Bronchial epithelial cell (primary cell): ENCODE measurements at regions not wholly inside any gene's neighbourhood (a gene's known extent, or its start where the extent isn't known, plus 50 kb on each side); places are given as distances from the start of the nearest gene placed in this dataset.
"Not testable (repeated sequence)": the region's sequence is repeated elsewhere in the genome, so short reads cannot be mapped to it uniquely, and the experiment has no call there.

Source experiments
- DNase-seq: peaks from one replicate; pipeline ENCODE4 v3.0.0-alpha.2; 2010; ENCODE audit warnings: low read depth
- FAIRE-seq: peaks from 2 replicates; lab custom pipeline; 2011; peaks lifted over from hg19 to GRCh38; lab: Jason Lieb, UNC
- H3K27me3 ChIP-seq: 2 replicates; pipeline ENCODE4 v1.5.1; 2011; ENCODE audit warnings: low read length; ENCODE audit not compliant: control insufficient read depth, insufficient read depth
- H3K36me3 ChIP-seq: 2 replicates; pipeline ENCODE4 v1.5.1; 2011; ENCODE audit warnings: low read length; ENCODE audit not compliant: control insufficient read depth, insufficient read depth
- H3K4me3 ChIP-seq: 2 replicates; pipeline ENCODE4 v1.5.1; 2011; ENCODE audit warnings: mild to moderate bottlenecking, low read depth, low read length, control low read depth
- CTCF ChIP-seq: IDR thresholded peaks from 2 replicates; pipeline ENCODE4 v1.5.1; 2011; ENCODE audit warnings: mild to moderate bottlenecking, moderate library complexity, low read length, control low read depth, inconsistent platforms; ENCODE audit not compliant: insufficient read depth, severe bottlenecking

DNA sequence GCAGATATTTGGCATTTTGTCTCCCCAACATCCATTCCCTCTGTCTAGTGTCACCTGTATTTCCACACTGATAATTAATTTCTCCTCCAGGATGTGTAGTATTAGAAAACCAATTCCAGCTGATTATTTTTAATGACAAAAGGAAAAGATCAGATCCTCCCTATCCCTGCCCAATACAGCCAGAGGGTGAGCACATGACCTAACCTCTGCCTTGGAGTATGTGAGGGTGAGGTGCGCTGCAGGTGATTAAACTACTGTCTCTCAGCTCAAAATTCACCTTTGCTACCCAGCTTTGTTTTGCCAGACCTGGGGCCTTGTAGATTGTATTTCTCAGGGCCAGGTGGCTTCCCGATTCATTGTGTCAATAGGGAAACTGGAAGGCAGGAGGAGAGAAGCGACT is 402.1 kb downstream of the PRELID2 start:
- DNase-seq (no peak), FAIRE-seq (no peak)
- Histone ChIP-seq H3K4me3 (no peak overlapping the region), H3K27me3 (no peaks in the 10 kb centered on the region), H3K36me3 (no peaks in the 10 kb centered on the region)
- TF ChIP-seq CTCF = no peak

GRCh38 chr5:145429170-145429569 is 406.0 kb downstream of the PRELID2 start:
- TF ChIP-seq CTCF = no peak
- Histone ChIP-seq H3K4me3 (no peak overlapping the region), H3K27me3 (no peaks in the 10 kb centered on the region), H3K36me3 (no peaks in the 10 kb centered on the region)
- DNase-seq (no peak), FAIRE-seq (no peak)

DNA sequence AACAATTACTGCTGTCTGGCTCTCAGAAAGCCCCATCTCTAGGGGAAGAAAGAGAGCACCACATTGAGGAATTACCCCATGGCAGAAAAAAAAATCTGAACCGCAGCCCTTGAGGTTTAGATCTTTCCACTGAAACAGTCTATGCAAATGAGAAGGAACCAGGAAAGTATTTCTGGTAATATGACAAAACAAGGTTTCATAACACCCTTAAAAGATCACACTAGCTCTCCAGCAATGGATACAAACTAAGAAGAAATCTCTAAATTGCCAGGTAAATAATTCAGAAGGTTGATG is 427.1 kb downstream of the PRELID2 start:
- Histone ChIP-seq H3K36me3 (no peaks in the 10 kb centered on the region), H3K27me3 (no peaks in the 10 kb centered on the region), H3K4me3 (no peak overlapping the region)
- no peak for TF ChIP-seq CTCF
- DNase-seq (no peak), FAIRE-seq (no peak)

DNA sequence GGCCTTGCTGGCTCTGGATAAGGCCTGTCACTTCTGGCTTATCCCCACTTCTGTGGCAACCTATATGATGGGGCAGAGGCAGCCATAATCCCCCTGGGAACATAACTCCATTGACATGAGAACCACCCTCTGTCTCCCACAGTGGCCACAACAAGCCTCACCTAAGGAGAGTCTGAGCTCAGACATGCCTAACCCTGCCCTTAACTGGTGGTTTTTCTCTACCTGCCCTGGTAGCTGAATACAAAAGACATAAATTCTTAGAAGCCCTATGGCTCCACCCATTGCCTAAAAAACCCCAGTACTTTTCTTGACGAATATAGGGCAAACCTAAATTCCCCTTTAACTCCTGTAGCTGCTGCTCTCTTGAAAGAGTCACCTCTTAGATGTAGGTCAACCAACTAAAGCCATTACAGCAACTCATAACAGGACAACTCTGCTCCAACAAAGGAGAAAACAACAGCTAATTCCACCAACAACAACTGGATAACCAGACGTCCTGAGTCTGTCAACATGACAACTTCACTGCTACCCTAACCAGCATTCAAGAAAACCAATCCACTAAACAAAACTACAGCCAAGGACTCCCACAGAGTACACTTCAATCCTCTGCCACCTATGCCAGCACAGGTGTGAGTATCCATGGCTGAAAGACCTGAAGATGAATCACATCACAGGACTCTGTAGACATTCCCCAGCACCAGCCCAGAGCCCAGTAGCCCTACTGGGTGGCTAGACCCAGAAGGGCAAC is 427.7 kb downstream of the PRELID2 start:
- FAIRE-seq = peak; percentile 86
- TF ChIP-seq CTCF = no peak
- no peak overlapping the region for H3K4me3 ChIP-seq
- H3K27me3 ChIP-seq = no peaks in the 10 kb centered on the region
- H3K36me3 ChIP-seq = no peaks in the 10 kb centered on the region
- no peak for DNase-seq

GRCh38 chr5:145403992-145404391 is 431.1 kb downstream of the PRELID2 start:
- no peaks in the 10 kb centered on the region for H3K36me3 ChIP-seq
- FAIRE-seq = no peak
- no peak for DNase-seq
- no peaks in the 10 kb centered on the region for H3K27me3 ChIP-seq
- H3K4me3 ChIP-seq = no peak overlapping the region
- TF ChIP-seq CTCF = no peak

DNA sequence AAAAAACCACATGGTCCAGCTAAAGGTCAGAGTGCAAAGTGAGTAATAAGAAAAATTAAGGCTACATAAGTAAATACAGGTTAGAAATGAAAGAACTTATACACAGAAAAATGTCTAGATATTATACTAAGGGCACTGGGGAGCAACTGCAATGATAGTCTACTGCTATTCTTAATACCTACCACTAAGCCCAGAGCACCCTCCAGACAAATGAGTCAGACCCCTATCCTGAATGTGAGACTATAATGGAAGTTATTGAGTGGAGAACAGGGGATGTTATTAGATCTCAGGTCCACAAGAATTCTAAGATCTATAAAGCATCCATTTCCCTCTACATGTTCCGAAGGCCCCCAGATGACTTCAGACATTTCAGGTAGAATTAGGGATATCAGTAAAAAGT is 438.3 kb downstream of the PRELID2 start:
- FAIRE-seq = no peak
- Histone ChIP-seq H3K4me3 (no peak overlapping the region), H3K36me3 (no peaks in the 10 kb centered on the region), H3K27me3 (no peaks in the 10 kb centered on the region)
- no peak for TF ChIP-seq CTCF
- DNase-seq = peak; percentile 8

DNA sequence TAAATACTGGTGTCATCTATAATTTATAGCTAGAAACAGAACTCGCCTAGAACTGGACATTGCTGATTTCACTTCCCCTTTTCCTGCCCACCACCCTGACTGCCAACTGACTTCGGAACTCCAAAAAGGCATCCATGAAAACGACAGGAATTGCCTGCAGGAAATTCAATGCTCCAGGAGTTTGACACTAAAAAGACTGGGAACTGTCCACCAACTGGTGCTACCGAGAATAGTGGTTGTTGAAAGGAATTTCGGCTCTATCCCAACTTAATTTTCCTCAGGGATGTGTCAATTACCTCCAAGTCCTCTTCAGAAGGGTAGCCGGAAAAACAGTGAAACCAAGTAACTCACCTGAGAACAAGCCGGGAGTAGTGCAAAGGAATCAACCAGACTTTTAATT is 440.0 kb downstream of the PRELID2 start:
- DNase-seq, H3K4me3 ChIP-seq, H3K27me3 ChIP-seq, H3K36me3 ChIP-seq: not testable (repeated sequence)
- FAIRE-seq = peak; percentile 23
